A549 (cell line): ENCODE measurements at regions not wholly inside any gene's neighbourhood (a gene's known extent, or its start where the extent isn't known, plus 50 kb on each side); places are given as distances from the start of the nearest gene placed in this dataset.

Source experiments
- BHLHE40 ChIP-seq: IDR thresholded peaks from 2 replicates; pipeline ENCODE4 v1.6.1; 2012; ENCODE audit warnings: low read depth, low read length, inconsistent platforms
- EP300 ChIP-seq, 2 experiments: fragments of >200 bp; sonication (Bioruptor Twin); formaldehyde crosslinking; IDR thresholded peaks; 2 replicates in 1 of 2; 3 replicates in 1 of 2; pipeline ENCODE4 v1.6.1; 2016 to 2017
- POLR2A ChIP-seq: IDR thresholded peaks from 2 replicates; pipeline ENCODE4 v1.6.1; 2012; ENCODE audit warnings: mild to moderate bottlenecking, low read length
- POLR2AphosphoS2 ChIP-seq: conservative IDR thresholded peaks from 2 replicates; pipeline ENCODE4 v1.6.1; 2012; ENCODE audit warnings: low read length, improper control_type of control experiment, inconsistent platforms
- RFX5 ChIP-seq: fragments of 450-650 bp; IDR thresholded peaks from 2 replicates; pipeline ENCODE4 v1.7.1; 2014; ENCODE audit warnings: antibody characterized with exemption, mild to moderate bottlenecking, moderate library complexity
- RNF2 ChIP-seq: fragments of 200-600 bp; sonication (generic); IDR thresholded peaks from 2 replicates; pipeline ENCODE4 v1.6.1; 2016; ENCODE audit warnings: low read depth, mild to moderate bottlenecking, antibody characterized with exemption, moderate library complexity, borderline replicate concordance
- TF ChIP-seq, protein P1 (sequence below): fragments of >200 bp; sonication (Bioruptor Twin); formaldehyde crosslinking; IDR thresholded peaks from 3 replicates; pipeline ENCODE4 v1.5.1; 2016
- TF ChIP-seq, protein P2 (sequence below): fragments of 200-600 bp; sonication (generic); IDR thresholded peaks from 2 replicates; pipeline ENCODE4 v1.6.1; 2016; ENCODE audit warnings: antibody characterized with exemption, mild to moderate bottlenecking, moderate library complexity
- TF ChIP-seq, protein P3 (sequence below): IDR thresholded peaks from 2 replicates; pipeline ENCODE4 v1.6.1; 2012

DNA sequence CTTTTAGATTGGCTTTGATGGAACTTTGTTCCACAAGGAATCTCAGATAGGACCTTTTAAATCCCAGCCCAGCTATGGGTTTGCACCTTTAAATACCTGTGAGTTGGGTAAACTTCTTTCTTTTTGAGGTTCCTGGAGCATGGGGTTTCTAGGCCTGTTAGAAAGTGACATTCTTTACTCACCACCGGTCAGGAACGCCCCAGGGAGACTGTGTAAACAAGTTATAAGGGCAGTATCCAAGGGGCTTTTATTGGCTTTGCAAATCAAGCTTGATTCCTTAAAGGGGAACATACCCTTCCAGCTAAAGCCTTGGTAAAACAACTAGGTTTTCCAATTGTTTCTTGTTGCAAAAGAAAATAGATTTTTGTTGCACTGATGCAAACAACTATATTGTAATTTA lies 93.4 kb downstream of the TENT5D start:
- no peak for TF ChIP-seq POLR2AphosphoS2
- TF ChIP-seq, protein P1, sequence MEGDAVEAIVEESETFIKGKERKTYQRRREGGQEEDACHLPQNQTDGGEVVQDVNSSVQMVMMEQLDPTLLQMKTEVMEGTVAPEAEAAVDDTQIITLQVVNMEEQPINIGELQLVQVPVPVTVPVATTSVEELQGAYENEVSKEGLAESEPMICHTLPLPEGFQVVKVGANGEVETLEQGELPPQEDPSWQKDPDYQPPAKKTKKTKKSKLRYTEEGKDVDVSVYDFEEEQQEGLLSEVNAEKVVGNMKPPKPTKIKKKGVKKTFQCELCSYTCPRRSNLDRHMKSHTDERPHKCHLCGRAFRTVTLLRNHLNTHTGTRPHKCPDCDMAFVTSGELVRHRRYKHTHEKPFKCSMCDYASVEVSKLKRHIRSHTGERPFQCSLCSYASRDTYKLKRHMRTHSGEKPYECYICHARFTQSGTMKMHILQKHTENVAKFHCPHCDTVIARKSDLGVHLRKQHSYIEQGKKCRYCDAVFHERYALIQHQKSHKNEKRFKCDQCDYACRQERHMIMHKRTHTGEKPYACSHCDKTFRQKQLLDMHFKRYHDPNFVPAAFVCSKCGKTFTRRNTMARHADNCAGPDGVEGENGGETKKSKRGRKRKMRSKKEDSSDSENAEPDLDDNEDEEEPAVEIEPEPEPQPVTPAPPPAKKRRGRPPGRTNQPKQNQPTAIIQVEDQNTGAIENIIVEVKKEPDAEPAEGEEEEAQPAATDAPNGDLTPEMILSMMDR: no peak
- no peak for TF ChIP-seq POLR2A
- TF ChIP-seq BHLHE40: no peak
- TF ChIP-seq RNF2: no peak
- no peak for TF ChIP-seq RFX5
- TF ChIP-seq, protein P2, sequence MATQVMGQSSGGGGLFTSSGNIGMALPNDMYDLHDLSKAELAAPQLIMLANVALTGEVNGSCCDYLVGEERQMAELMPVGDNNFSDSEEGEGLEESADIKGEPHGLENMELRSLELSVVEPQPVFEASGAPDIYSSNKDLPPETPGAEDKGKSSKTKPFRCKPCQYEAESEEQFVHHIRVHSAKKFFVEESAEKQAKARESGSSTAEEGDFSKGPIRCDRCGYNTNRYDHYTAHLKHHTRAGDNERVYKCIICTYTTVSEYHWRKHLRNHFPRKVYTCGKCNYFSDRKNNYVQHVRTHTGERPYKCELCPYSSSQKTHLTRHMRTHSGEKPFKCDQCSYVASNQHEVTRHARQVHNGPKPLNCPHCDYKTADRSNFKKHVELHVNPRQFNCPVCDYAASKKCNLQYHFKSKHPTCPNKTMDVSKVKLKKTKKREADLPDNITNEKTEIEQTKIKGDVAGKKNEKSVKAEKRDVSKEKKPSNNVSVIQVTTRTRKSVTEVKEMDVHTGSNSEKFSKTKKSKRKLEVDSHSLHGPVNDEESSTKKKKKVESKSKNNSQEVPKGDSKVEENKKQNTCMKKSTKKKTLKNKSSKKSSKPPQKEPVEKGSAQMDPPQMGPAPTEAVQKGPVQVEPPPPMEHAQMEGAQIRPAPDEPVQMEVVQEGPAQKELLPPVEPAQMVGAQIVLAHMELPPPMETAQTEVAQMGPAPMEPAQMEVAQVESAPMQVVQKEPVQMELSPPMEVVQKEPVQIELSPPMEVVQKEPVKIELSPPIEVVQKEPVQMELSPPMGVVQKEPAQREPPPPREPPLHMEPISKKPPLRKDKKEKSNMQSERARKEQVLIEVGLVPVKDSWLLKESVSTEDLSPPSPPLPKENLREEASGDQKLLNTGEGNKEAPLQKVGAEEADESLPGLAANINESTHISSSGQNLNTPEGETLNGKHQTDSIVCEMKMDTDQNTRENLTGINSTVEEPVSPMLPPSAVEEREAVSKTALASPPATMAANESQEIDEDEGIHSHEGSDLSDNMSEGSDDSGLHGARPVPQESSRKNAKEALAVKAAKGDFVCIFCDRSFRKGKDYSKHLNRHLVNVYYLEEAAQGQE: no peak
- no peak for TF ChIP-seq EP300 (IDR thresholded peaks at IDR 0.05)
- TF ChIP-seq, protein P3, sequence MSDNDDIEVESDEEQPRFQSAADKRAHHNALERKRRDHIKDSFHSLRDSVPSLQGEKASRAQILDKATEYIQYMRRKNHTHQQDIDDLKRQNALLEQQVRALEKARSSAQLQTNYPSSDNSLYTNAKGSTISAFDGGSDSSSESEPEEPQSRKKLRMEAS: no peak
